Keratinocyte (primary cell): ENCODE measurements at regions not wholly inside any gene's neighbourhood (a gene's known extent, or its start where the extent isn't known, plus 50 kb on each side); places are given as distances from the start of the nearest gene placed in this dataset.

Experiments used
- DNase-seq: peaks from one replicate; pipeline ENCODE4 v3.0.0-alpha.2; 2011; ENCODE audit warnings: low read depth, missing footprints, low spot score
- FAIRE-seq: peaks from 2 replicates; lab custom pipeline; 2011; peaks lifted over from hg19 to GRCh38; lab: Jason Lieb, UNC
- H2AFZ ChIP-seq: 2 replicates; pipeline ENCODE4 v1.6.0; 2012; ENCODE audit warnings: low read length, control low read depth, inconsistent platforms; ENCODE audit not compliant: control insufficient read depth
- H3K27ac ChIP-seq: 2 replicates; pipeline ENCODE4 v1.5.1; 2011; ENCODE audit warnings: low read length; ENCODE audit not compliant: control insufficient read depth, insufficient read depth
- H3K27me3 ChIP-seq: 3 replicates; pipeline ENCODE4 v1.6.0; 2011; ENCODE audit warnings: low read length; ENCODE audit not compliant: control insufficient read depth, insufficient read depth; ENCODE audit errors: extremely low read depth
- H3K36me3 ChIP-seq, 2 experiments: 2 replicates in 1 of 2; 3 replicates in 1 of 2; pipeline ENCODE4 v1.5.1; 2011; ENCODE audit warnings: low read length in 2 of 2, mild to moderate bottlenecking in 1 of 2; ENCODE audit not compliant: control insufficient read depth in 2 of 2, insufficient read depth in 2 of 2; ENCODE audit errors: extremely low read depth in 1 of 2
- H3K4me1 ChIP-seq: 3 replicates; pipeline ENCODE4 v1.5.1; 2011; ENCODE audit warnings: low read length; ENCODE audit not compliant: control insufficient read depth, insufficient read depth; ENCODE audit errors: extremely low read depth
- H3K4me2 ChIP-seq: 3 replicates; pipeline ENCODE4 v1.6.0; 2011; ENCODE audit warnings: low read depth, low read length; ENCODE audit not compliant: control insufficient read depth, insufficient read depth; ENCODE audit errors: extremely low read depth
- H3K4me3 ChIP-seq, 3 experiments: fragments of 200-600 bp in 1 of 3; sonication (generic) in 1 of 3; 2 replicates in 2 of 3; 3 replicates in 1 of 3; pipeline ENCODE4 v1.5.1; 2011 to 2016; ENCODE audit warnings: low read length in 3 of 3, mild to moderate bottlenecking in 3 of 3, control low read depth in 2 of 3, inconsistent platforms in 1 of 3, low read depth in 1 of 3, mixed read lengths in 1 of 3, mixed run types in 1 of 3, moderate library complexity in 1 of 3; ENCODE audit not compliant: control insufficient read depth in 2 of 3, insufficient read depth in 2 of 3; ENCODE audit errors: extremely low read depth in 1 of 3
- H3K79me2 ChIP-seq: 2 replicates; pipeline ENCODE4 v1.6.0; 2012; ENCODE audit warnings: low read length; ENCODE audit not compliant: control insufficient read depth, insufficient read depth
- H3K9ac ChIP-seq: 3 replicates; pipeline ENCODE4 v1.6.0; 2011; ENCODE audit warnings: low read length; ENCODE audit not compliant: control insufficient read depth, insufficient read depth; ENCODE audit errors: extremely low read depth
- H3K9me1 ChIP-seq: 3 replicates; pipeline ENCODE4 v1.6.0; 2011; ENCODE audit warnings: low read length; ENCODE audit not compliant: control insufficient read depth, insufficient read depth; ENCODE audit errors: extremely low read depth
- H3K9me3 ChIP-seq: 2 replicates; pipeline ENCODE4 v1.5.1; 2012; ENCODE audit warnings: low read depth, low read length; ENCODE audit not compliant: control insufficient read depth
- H4K20me1 ChIP-seq: 3 replicates; pipeline ENCODE4 v1.6.0; 2011; ENCODE audit warnings: low read length; ENCODE audit not compliant: control insufficient read depth, insufficient read depth; ENCODE audit errors: extremely low read depth
- CTCF ChIP-seq, 3 experiments: IDR thresholded peaks in 1 of 3; conservative IDR thresholded peaks in 1 of 3; optimal IDR thresholded peaks in 1 of 3; 2 replicates in 2 of 3; 3 replicates in 1 of 3; pipeline versions ENCODE3 to v1.5.1; 2011; ENCODE audit warnings: low read length in 3 of 3, mild to moderate bottlenecking in 3 of 3, moderate library complexity in 2 of 3, control low read depth in 1 of 3, inconsistent platforms in 1 of 3; ENCODE audit not compliant: insufficient read depth in 2 of 3; ENCODE audit errors: extremely low read depth in 1 of 3
- EZH2 ChIP-seq: IDR thresholded peaks from one replicate; pipeline ENCODE4 v1.6.1; 2012; ENCODE audit warnings: inconsistent platforms, mild to moderate bottlenecking, low read length, moderate library complexity
- dilution Hi-C: fragments of 300-500 bp; cut with MboI; formaldehyde crosslinking; loops from one replicate; pipeline ENCODE4 v1.7.0; 2020; ENCODE audit warnings: low sequenced_read_pairs; ENCODE audit not compliant: extremely low pct_ligation_motif_present

- no peak overlapping the region for H3K4me3 ChIP-seq
- dilution Hi-C loops = no loop called here
- H3K27me3 ChIP-seq = peaks cover 4% of the 10 kb centered on the region
Observed at GRCh38 chr3:194750491-194750828, 64.8 kb downstream of the FAM43A start.

GRCh38 chr3:194755671-194756459 is 70.2 kb downstream of the FAM43A start:
- no peak overlapping the region for H3K27ac ChIP-seq
- no peak overlapping the region for H2AFZ ChIP-seq
- dilution Hi-C loops = no loop called here
- peaks cover 6% of the 10 kb centered on the region for H3K27me3 ChIP-seq
- DNase-seq = no peak
- no peaks in the 10 kb centered on the region for H3K9me3 ChIP-seq
- H3K4me3 ChIP-seq = no peak overlapping the region
- H3K4me1 ChIP-seq = no peaks in the 10 kb centered on the region
- TF ChIP-seq EZH2 (no peak), CTCF (optimal IDR thresholded peaks at IDR 0.05 in 1 of 3, IDR thresholded peaks at IDR 0.05 in 1 of 3, conservative IDR thresholded peaks at IDR 0.05 in 1 of 3; ENCODE audit: extremely low read depth in 1 of 3, insufficient read depth in 2 of 3, low read length in 3 of 3) (no peak)
- no peak for FAIRE-seq
- no peaks in the 10 kb centered on the region for H4K20me1 ChIP-seq
- H3K9me1 ChIP-seq = no peaks in the 10 kb centered on the region
- H3K36me3 ChIP-seq = no peaks in the 10 kb centered on the region
- no peak overlapping the region for H3K9ac ChIP-seq
- no peak overlapping the region for H3K4me2 ChIP-seq
- H3K79me2 ChIP-seq = no peaks in the 10 kb centered on the region

More at GRCh38 chr3:194750491-194750828, 64.8 kb downstream of the FAM43A start:
- no peak overlapping the region for H3K27ac ChIP-seq
- H3K36me3 ChIP-seq = no peaks in the 10 kb centered on the region
- no peak for FAIRE-seq
- no peaks in the 10 kb centered on the region for H3K79me2 ChIP-seq
- TF ChIP-seq CTCF (optimal IDR thresholded peaks at IDR 0.05 in 1 of 3, IDR thresholded peaks at IDR 0.05 in 1 of 3, conservative IDR thresholded peaks at IDR 0.05 in 1 of 3; ENCODE audit: extremely low read depth in 1 of 3, insufficient read depth in 2 of 3, low read length in 3 of 3) (no peak), EZH2 (no peak)
- H4K20me1 ChIP-seq = no peaks in the 10 kb centered on the region
- DNase-seq = no peak
- H3K4me2 ChIP-seq = no peak overlapping the region
- no peak overlapping the region for H3K9ac ChIP-seq
- no peaks in the 10 kb centered on the region for H3K9me3 ChIP-seq
- H3K9me1 ChIP-seq = no peaks in the 10 kb centered on the region
- no peaks in the 10 kb centered on the region for H3K4me1 ChIP-seq
- no peak overlapping the region for H2AFZ ChIP-seq
